K562 (cell line): ENCODE measurements at regions not wholly inside any gene's neighbourhood (a gene's known extent, or its start where the extent isn't known, plus 50 kb on each side); places are given as distances from the start of the nearest gene placed in this dataset.

Source experiments
- ARID3A ChIP-seq: IDR thresholded peaks from 2 replicates; pipeline ENCODE4 v1.6.1; 2012; ENCODE audit warnings: low read depth, low read length, improper control_type of control experiment, borderline replicate concordance
- CBFA2T3 ChIP-seq: fragments of 450-650 bp; IDR thresholded peaks from 2 replicates; pipeline ENCODE4 v1.6.1; 2017
- COPS2 ChIP-seq: fragments of 450-650 bp; conservative IDR thresholded peaks from 2 replicates; pipeline ENCODE4 v1.6.1; 2016; ENCODE audit warnings: mild to moderate bottlenecking, moderate library complexity
- CREBBP ChIP-seq: IDR thresholded peaks from one replicate; pipeline ENCODE4 v1.6.1; 2012; ENCODE audit warnings: low read depth, mild to moderate bottlenecking, control low read depth, inconsistent platforms, low read length
- FOXP1 ChIP-seq: sonication (generic); formaldehyde crosslinking; IDR thresholded peaks from 2 replicates; pipeline ENCODE4 v1.8.0; 2022; ENCODE audit warnings: mild to moderate bottlenecking, missing genetic modification reagents
- HOMEZ ChIP-seq: fragments of 250-450 bp; sonication (Bioruptor Pico); IDR thresholded peaks from 2 replicates; pipeline ENCODE4 v1.4.0; 2020; ENCODE audit warnings: mild to moderate bottlenecking, moderate library complexity
- MITF ChIP-seq: IDR thresholded peaks from 2 replicates; pipeline ENCODE4 v1.6.1; 2014; ENCODE audit warnings: antibody characterized with exemption
- RFX1 ChIP-seq: fragments of 450-650 bp; IDR thresholded peaks from 2 replicates; pipeline ENCODE4 v1.6.1; 2016; ENCODE audit warnings: mild to moderate bottlenecking, moderate library complexity
- ZNF785 ChIP-seq: fragments of 250-450 bp; sonication (Bioruptor Pico); IDR thresholded peaks from 2 replicates; pipeline ENCODE4 v1.4.0; 2020; ENCODE audit warnings: mild to moderate bottlenecking
- ZSCAN29 ChIP-seq: fragments of 450-650 bp; IDR thresholded peaks from 2 replicates; pipeline ENCODE4 v1.6.1; 2017

- TF ChIP-seq MITF (no peak), ZSCAN29 (no peak), HOMEZ (CRISPR knock-in tag) (no peak), COPS2 (no peak), RFX1 (no peak), ZNF785 (no peak), ARID3A (no peak), FOXP1 (CRISPR knock-in tag) (no peak), CBFA2T3 (no peak), CREBBP (no peak)
Observed at GRCh38 chr7:156148995-156149394, 336.7 kb upstream of the SHH start (continued).
